GM23248 (cell line): ENCODE measurements at regions not wholly inside any gene's neighbourhood (a gene's known extent, or its start where the extent isn't known, plus 50 kb on each side); places are given as distances from the start of the nearest gene placed in this dataset.

Experiments used
- EZH2 ChIP-seq: fragments of 200-600 bp; sonication (generic); IDR thresholded peaks from 2 replicates; pipeline ENCODE4 v1.6.1; 2018; ENCODE audit warnings: antibody characterized with exemption, mild to moderate bottlenecking; ENCODE audit not compliant: insufficient read depth, poor library complexity, severe bottlenecking
- EZH2phosphoT487 ChIP-seq: fragments of 200-600 bp; sonication (generic); IDR thresholded peaks from 2 replicates; pipeline ENCODE4 v1.6.1; 2018; ENCODE audit warnings: antibody characterized with exemption, moderate library complexity, mild to moderate bottlenecking, low read depth; ENCODE audit not compliant: insufficient read depth

- no peak for TF ChIP-seq EZH2
- TF ChIP-seq EZH2phosphoT487 = no peak
These were observed 52.3 kb upstream of the CD180 start for GRCh38 chr5:67248703-67249589.
